Lower leg skin (tissue), 3 donors: ENCODE measurements at regions not wholly inside any gene's neighbourhood (a gene's known extent, or its start where the extent isn't known, plus 50 kb on each side); places are given as distances from the start of the nearest gene placed in this dataset.

Source experiments
- POLR2A ChIP-seq, 2 donors: fragments of 450-650 bp; IDR thresholded peaks; one replicate each; pipeline ENCODE4 v1.6.1; 2016 to 2017; ENCODE audit warnings: antibody characterized with exemption in 2 of 2, mild to moderate bottlenecking in 1 of 2, moderate library complexity in 1 of 2
- TF ChIP-seq, protein P1 (sequence below), 3 donors: fragments of 450-650 bp; IDR thresholded peaks; one replicate each; pipeline ENCODE4 v1.5.1; 2016; ENCODE audit warnings: antibody characterized with exemption in 3 of 3, mild to moderate bottlenecking in 3 of 3, moderate library complexity in 2 of 3

- TF ChIP-seq, protein P1, sequence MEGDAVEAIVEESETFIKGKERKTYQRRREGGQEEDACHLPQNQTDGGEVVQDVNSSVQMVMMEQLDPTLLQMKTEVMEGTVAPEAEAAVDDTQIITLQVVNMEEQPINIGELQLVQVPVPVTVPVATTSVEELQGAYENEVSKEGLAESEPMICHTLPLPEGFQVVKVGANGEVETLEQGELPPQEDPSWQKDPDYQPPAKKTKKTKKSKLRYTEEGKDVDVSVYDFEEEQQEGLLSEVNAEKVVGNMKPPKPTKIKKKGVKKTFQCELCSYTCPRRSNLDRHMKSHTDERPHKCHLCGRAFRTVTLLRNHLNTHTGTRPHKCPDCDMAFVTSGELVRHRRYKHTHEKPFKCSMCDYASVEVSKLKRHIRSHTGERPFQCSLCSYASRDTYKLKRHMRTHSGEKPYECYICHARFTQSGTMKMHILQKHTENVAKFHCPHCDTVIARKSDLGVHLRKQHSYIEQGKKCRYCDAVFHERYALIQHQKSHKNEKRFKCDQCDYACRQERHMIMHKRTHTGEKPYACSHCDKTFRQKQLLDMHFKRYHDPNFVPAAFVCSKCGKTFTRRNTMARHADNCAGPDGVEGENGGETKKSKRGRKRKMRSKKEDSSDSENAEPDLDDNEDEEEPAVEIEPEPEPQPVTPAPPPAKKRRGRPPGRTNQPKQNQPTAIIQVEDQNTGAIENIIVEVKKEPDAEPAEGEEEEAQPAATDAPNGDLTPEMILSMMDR (IDR thresholded peaks at IDR 0.05) = no peak
- no peak for TF ChIP-seq POLR2A (IDR thresholded peaks at IDR 0.05)
Measured at GRCh38 chr17:77599699-77600098, 358.8 kb upstream of the TNRC6C start.
